GM03348 (cell line): ENCODE measurements at regions not wholly inside any gene's neighbourhood (a gene's known extent, or its start where the extent isn't known, plus 50 kb on each side); places are given as distances from the start of the nearest gene placed in this dataset.

Experiments used
- DNase-seq: peaks from one replicate; pipeline ENCODE4 v3.0.0; 2012; ENCODE audit warnings: low spot score

GRCh38 chr18:45435810-45436209, 179.5 kb upstream of the SLC14A2 start:
- DNase-seq = no peak

GRCh38 chr18:45437366-45437765, 177.9 kb upstream of the SLC14A2 start:
- no peak for DNase-seq

GRCh38 chr18:45439851-45440645, 175.2 kb upstream of the SLC14A2 start:
- DNase-seq = peak; percentile 13

- DNase-seq = peak; percentile 68
Observed at GRCh38 chr18:45441110-45441847, 174.0 kb upstream of the SLC14A2 start.

- no peak for DNase-seq
Observed at GRCh38 chr18:45444040-45444439, 171.2 kb upstream of the SLC14A2 start.

- no peak for DNase-seq
Observed at GRCh38 chr18:45447355-45448265, 167.7 kb upstream of the SLC14A2 start.

GRCh38 chr18:45448871-45449270, 166.4 kb upstream of the SLC14A2 start:
- no peak for DNase-seq

GRCh38 chr18:45449418-45450227, 165.7 kb upstream of the SLC14A2 start:
- DNase-seq = peak; percentile 55

GRCh38 chr18:45456090-45457021, 158.9 kb upstream of the SLC14A2 start:
- no peak for DNase-seq

- no peak for DNase-seq
Observed at GRCh38 chr18:45458033-45458432, 157.2 kb upstream of the SLC14A2 start.

- DNase-seq = no peak
Observed at GRCh38 chr18:45462179-45462578, 153.1 kb upstream of the SLC14A2 start.

GRCh38 chr18:45463451-45463850, 151.8 kb upstream of the SLC14A2 start:
- DNase-seq = no peak

- DNase-seq = no peak
Observed at GRCh38 chr18:45464619-45465018, 150.7 kb upstream of the SLC14A2 start.

- no peak for DNase-seq
Observed at GRCh38 chr18:45467293-45467692, 148.0 kb upstream of the SLC14A2 start.

GRCh38 chr18:45467945-45468344, 147.3 kb upstream of the SLC14A2 start:
- DNase-seq = no peak

- no peak for DNase-seq
Observed at GRCh38 chr18:45478889-45479288, 136.4 kb upstream of the SLC14A2 start.

- DNase-seq = no peak
Observed at GRCh38 chr18:45480219-45481015, 134.9 kb upstream of the SLC14A2 start.

- DNase-seq = peak; percentile 9
Observed at GRCh38 chr18:45481821-45482220, 133.5 kb upstream of the SLC14A2 start.

- no peak for DNase-seq
Observed at GRCh38 chr18:45482286-45482685, 133.0 kb upstream of the SLC14A2 start.

- no peak for DNase-seq
Observed at GRCh38 chr18:45487581-45487980, 127.7 kb upstream of the SLC14A2 start.
